Spinal cord (tissue), 9 donors: ENCODE measurements at regions not wholly inside any gene's neighbourhood (a gene's known extent, or its start where the extent isn't known, plus 50 kb on each side); places are given as distances from the start of the nearest gene placed in this dataset.
"Not testable (repeated sequence)": the region's sequence is repeated elsewhere in the genome, so short reads cannot be mapped to it uniquely, and the experiment has no call there.

Experiments used
- DNase-seq, 6 donors: peaks; one replicate each; pipeline versions ENCODE4 v3.0.0 to v3.0.0-alpha.2; 2013 to 2015; ENCODE audit warnings: low spot score in 6 of 6, low read depth in 4 of 6
- H3K27ac ChIP-seq: one replicate; pipeline ENCODE4 v1.5.1; 2013; ENCODE audit warnings: low read depth, low read length, control low read depth
- H3K27me3 ChIP-seq: one replicate; pipeline ENCODE4 v1.6.1; 2013; ENCODE audit warnings: low read length; ENCODE audit not compliant: control insufficient read depth, insufficient read depth
- H3K36me3 ChIP-seq: one replicate; pipeline ENCODE4 v1.6.1; 2013; ENCODE audit warnings: low read length; ENCODE audit not compliant: control insufficient read depth, insufficient read depth
- H3K4me1 ChIP-seq: one replicate; pipeline ENCODE4 v1.6.1; 2013; ENCODE audit warnings: low read length; ENCODE audit not compliant: control insufficient read depth, insufficient read depth
- H3K4me3 ChIP-seq: one replicate; pipeline ENCODE4 v1.5.1; 2013; ENCODE audit warnings: low read depth, low read length, control low read depth
- H3K9me3 ChIP-seq: one replicate; pipeline ENCODE4 v1.6.1; 2013; ENCODE audit warnings: low read length; ENCODE audit not compliant: control insufficient read depth, insufficient read depth
- WGBS: methylation state at CpG from one replicate; pipeline ENCODE4 v1.1.5; 2013; ENCODE audit warnings: missing lambda C conversion rate; ENCODE audit not compliant: insufficient coverage; 5-methylcytosine and 5-hydroxymethylcytosine counted together
- donor health status: healthy.

GRCh38 chr12:11998307-11998943, 72.3 kb upstream of the BCL2L14 start:
- H3K9me3 ChIP-seq, H3K4me3 ChIP-seq, H3K27ac ChIP-seq, H3K27me3 ChIP-seq, H3K4me1 ChIP-seq, H3K36me3 ChIP-seq, DNase-seq: not testable (repeated sequence)
- WGBS, result 20% methylated on average over 1 of the region's 7 CpGs

- H3K27ac ChIP-seq, result no peak overlapping the region
- H3K4me3 ChIP-seq, result no peak overlapping the region
- H3K27me3 ChIP-seq, result no peaks in the 10 kb centered on the region
- no peaks in the 10 kb centered on the region for H3K4me1 ChIP-seq
- WGBS, result 67% methylated on average over 1 of the region's 1 CpG
- DNase-seq, result no peak
- no peaks in the 10 kb centered on the region for H3K36me3 ChIP-seq
- no peaks in the 10 kb centered on the region for H3K9me3 ChIP-seq
These were observed 71.8 kb upstream of the BCL2L14 start for GRCh38 chr12:11998944-11999315.

- Histone ChIP-seq H3K4me1 (peaks cover 2% of the 10 kb centered on the region), H3K27ac (no peak overlapping the region), H3K36me3 (no peaks in the 10 kb centered on the region), H3K9me3 (no peaks in the 10 kb centered on the region), H3K4me3 (no peak overlapping the region), H3K27me3 (no peaks in the 10 kb centered on the region)
- WGBS, result 70% methylated on average over 4 of the region's 5 CpGs
- DNase-seq, result no peak
These were observed 67.1 kb upstream of the BCL2L14 start for GRCh38 chr12:12003609-12004008.

GRCh38 chr12:12004524-12004923, 66.2 kb upstream of the BCL2L14 start:
- peak in 1 of 6 donors; percentile 13 for DNase-seq
- 58% methylated on average over 3 of the region's 3 CpGs for WGBS
- Histone ChIP-seq H3K36me3 (no peaks in the 10 kb centered on the region), H3K4me3 (no peak overlapping the region), H3K27me3 (no peaks in the 10 kb centered on the region), H3K9me3 (no peaks in the 10 kb centered on the region), H3K27ac (no peak overlapping the region), H3K4me1 (peaks cover 8% of the 10 kb centered on the region)

- no peak overlapping the region for H3K27ac ChIP-seq
- H3K36me3 ChIP-seq, result no peaks in the 10 kb centered on the region
- DNase-seq, result no peak
- no peaks in the 10 kb centered on the region for H3K9me3 ChIP-seq
- H3K4me1 ChIP-seq, result peaks cover 26% of the 10 kb centered on the region
- WGBS, result 94% methylated on average over 6 of the region's 7 CpGs
- no peak overlapping the region for H3K4me3 ChIP-seq
- H3K27me3 ChIP-seq, result no peaks in the 10 kb centered on the region
These were observed 63.6 kb upstream of the BCL2L14 start for GRCh38 chr12:12007001-12007712.

- Histone ChIP-seq H3K27me3 (no peaks in the 10 kb centered on the region), H3K9me3 (no peaks in the 10 kb centered on the region), H3K27ac (no peak overlapping the region), H3K36me3 (no peaks in the 10 kb centered on the region), H3K4me1 (peaks cover 26% of the 10 kb centered on the region), H3K4me3 (no peak overlapping the region)
- 95% methylated on average over 9 of the region's 9 CpGs for WGBS
- DNase-seq, result no peak
These were observed 63.0 kb upstream of the BCL2L14 start for GRCh38 chr12:12007713-12008231.

- peaks cover 26% of the 10 kb centered on the region for H3K4me1 ChIP-seq
- no peak overlapping the region for H3K27ac ChIP-seq
These were observed 62.4 kb upstream of the BCL2L14 start for GRCh38 chr12:12008232-12008850.

GRCh38 chr12:12008931-12009611, 61.7 kb upstream of the BCL2L14 start:
- Histone ChIP-seq H3K9me3 (no peaks in the 10 kb centered on the region), H3K27ac (no peak overlapping the region), H3K27me3 (no peaks in the 10 kb centered on the region), H3K4me3 (no peak overlapping the region), H3K4me1 (peaks cover 26% of the 10 kb centered on the region), H3K36me3 (no peaks in the 10 kb centered on the region)
- DNase-seq, result peak in 1 of 6 donors; percentile 29
- 46% methylated on average over 7 of the region's 13 CpGs for WGBS

More at GRCh38 chr12:12008232-12008850, 62.4 kb upstream of the BCL2L14 start:
- H3K4me3 ChIP-seq, result no peak overlapping the region
- no peaks in the 10 kb centered on the region for H3K9me3 ChIP-seq
- no peaks in the 10 kb centered on the region for H3K27me3 ChIP-seq
- no peaks in the 10 kb centered on the region for H3K36me3 ChIP-seq
- DNase-seq, result no peak
- 87% methylated on average over 3 of the region's 8 CpGs for WGBS

- H3K9me3 ChIP-seq, H3K27me3 ChIP-seq, DNase-seq, H3K4me3 ChIP-seq, H3K36me3 ChIP-seq, H3K27ac ChIP-seq: not testable (repeated sequence)
- 76% methylated on average over 6 of the region's 6 CpGs for WGBS
- H3K4me1 ChIP-seq, result peaks cover 26% of the 10 kb centered on the region
These were observed 60.9 kb upstream of the BCL2L14 start for GRCh38 chr12:12009749-12010276.
